Panc1 (cell line): ENCODE measurements at regions not wholly inside any gene's neighbourhood (a gene's known extent, or its start where the extent isn't known, plus 50 kb on each side); places are given as distances from the start of the nearest gene placed in this dataset.

Source experiments
- ATAC-seq: fragments of 200-7000 bp; cut with Tn5 transposase; 2 replicates; pipeline ENCODE4 v1.9.1; 2020; ENCODE audit warnings: mild to moderate bottlenecking, moderate library complexity
- BruUV-seq: library from RNA; stranded (reverse); fragments of 400-500 nt; replicated peaks from 2 replicates; lab custom pipeline; 2021; lab: Mats Ljungman, UMichigan
- CTCF ChIA-PET: fragments of 300-600 bp; sonication (Branson Sonifier 250); formaldehyde crosslinking; loops from one replicate; lab custom pipeline; 2022; ENCODE audit warnings: antibody characterized with exemption; lab: Charles Lee
- POLR2A ChIA-PET: fragments of 300-600 bp; sonication (Branson Sonifier 250); formaldehyde crosslinking; loops from one replicate; lab custom pipeline; 2022; ENCODE audit warnings: antibody characterized with exemption; lab: Charles Lee
- DNase-seq: peaks from one replicate; pipeline ENCODE4 v3.0.0-alpha.2; 2010; ENCODE audit warnings: low read depth, low spot score
- H3K27ac ChIP-seq: 2 replicates; pipeline ENCODE4 v1.5.1; 2011; ENCODE audit warnings: mild to moderate bottlenecking, low read length, inconsistent platforms
- H3K27me3 ChIP-seq: fragments of 200-500 bp; sonication (Bioruptor generic); 2 replicates; pipeline ENCODE4 v1.6.0; 2014; ENCODE audit warnings: low read length, inconsistent platforms; ENCODE audit not compliant: control insufficient read depth, insufficient read depth
- H3K36me3 ChIP-seq: fragments of 200-500 bp; sonication (Bioruptor generic); 2 replicates; pipeline ENCODE4 v1.5.1; 2014; ENCODE audit warnings: inconsistent platforms, mild to moderate bottlenecking, low read length, moderate library complexity; ENCODE audit not compliant: control insufficient read depth, insufficient read depth
- H3K4me1 ChIP-seq: 2 replicates; pipeline ENCODE4 v1.5.1; 2011; ENCODE audit warnings: inconsistent platforms, mild to moderate bottlenecking, low read length, moderate library complexity; ENCODE audit not compliant: control insufficient read depth, insufficient read depth
- H3K4me3 ChIP-seq, 2 experiments: 2 replicates each; pipeline ENCODE4 v1.5.1; 2011 to 2012; ENCODE audit warnings: low read depth in 2 of 2, low read length in 2 of 2, mild to moderate bottlenecking in 2 of 2, inconsistent platforms in 1 of 2, moderate library complexity in 1 of 2
- H3K9me3 ChIP-seq: fragments of 200-500 bp; sonication (Bioruptor generic); 2 replicates; pipeline ENCODE4 v1.5.1; 2014; ENCODE audit warnings: low read depth, mild to moderate bottlenecking, inconsistent platforms, low read length, moderate library complexity; ENCODE audit not compliant: control insufficient read depth, insufficient read depth
- CTCF ChIP-seq: fragments of 450-650 bp; IDR thresholded peaks from 2 replicates; pipeline ENCODE4 v1.5.1; 2017; ENCODE audit warnings: mild to moderate bottlenecking
- POLR2AphosphoS5 ChIP-seq: IDR thresholded peaks from 2 replicates; pipeline ENCODE4 v1.6.1; 2012; ENCODE audit warnings: mild to moderate bottlenecking, low read depth, low read length, moderate library complexity
- REST ChIP-seq, 2 experiments: IDR thresholded peaks; 2 replicates each; pipeline ENCODE4 v1.6.1; 2011 to 2012; ENCODE audit warnings: low read depth in 2 of 2, control low read depth in 1 of 2, low read length in 1 of 2, mild to moderate bottlenecking in 1 of 2, moderate library complexity in 1 of 2; ENCODE audit not compliant: insufficient read depth in 1 of 2
- SIN3A ChIP-seq: IDR thresholded peaks from 2 replicates; pipeline ENCODE4 v1.6.1; 2012; ENCODE audit warnings: low read depth, mild to moderate bottlenecking, low read length, moderate library complexity, borderline replicate concordance; ENCODE audit not compliant: insufficient read depth
- TCF7L2 ChIP-seq: IDR thresholded peaks from 2 replicates; pipeline ENCODE4 v1.6.1; 2011; ENCODE audit warnings: mild to moderate bottlenecking, low read depth, low read length, inconsistent platforms
- in situ Hi-C: cut with HindIII; loops from 2 replicates; pipeline ENCODE4 v1.10.0; 2016; ENCODE audit warnings: low sequenced_read_pairs, low pct_unique_long_range_greater_than_20kb
- intact Hi-C: fragments of 100-400 bp; cut with micrococcal nuclease; formaldehyde crosslinking; loops from one replicate; pipeline ENCODE4 v1.10.0; 2022; ENCODE audit not compliant: unreplicated experiment

- no peak for DNase-seq
- BruUV-seq: no TSS peak
- Histone ChIP-seq H3K4me1 (no peaks in the 10 kb centered on the region), H3K27me3 (no peaks in the 10 kb centered on the region), H3K4me3 (no peak overlapping the region), H3K27ac (no peak overlapping the region), H3K9me3 (no peaks in the 10 kb centered on the region), H3K36me3 (no peaks in the 10 kb centered on the region)
- POLR2A ChIA-PET: no interaction called here
- in situ Hi-C loops: no loop called here
- intact Hi-C loops: no loop called here
- CTCF ChIA-PET: no interaction called here
- ATAC-seq: no peak
- TF ChIP-seq CTCF (no peak), TCF7L2 (no peak), REST (IDR thresholded peaks at IDR 0.05; ENCODE audit: insufficient read depth in 1 of 2, low read depth in 2 of 2, low read length in 1 of 2) (no peak), SIN3A (no peak), POLR2AphosphoS5 (no peak)
Observed at GRCh38 chr2:175854665-175855064, 147.4 kb downstream of the LNPK start.

GRCh38 chr2:175854129-175854528, 147.9 kb downstream of the LNPK start:
- Histone ChIP-seq H3K4me1 (no peaks in the 10 kb centered on the region), H3K9me3 (no peaks in the 10 kb centered on the region), H3K4me3 (no peak overlapping the region), H3K27ac (no peak overlapping the region), H3K27me3 (no peaks in the 10 kb centered on the region), H3K36me3 (no peaks in the 10 kb centered on the region)
- intact Hi-C loops: no loop called here
- ChIA-PET CTCF (interaction anchor here (0.6 kb wide), 1 partner anchor 8 kb away, joined by 3 read pairs; no protein-coding TSS in a partner anchor), POLR2A (no interaction called here)
- TF ChIP-seq CTCF (no peak), SIN3A (no peak), REST (IDR thresholded peaks at IDR 0.05; ENCODE audit: insufficient read depth in 1 of 2, low read depth in 2 of 2, low read length in 1 of 2) (no peak), POLR2AphosphoS5 (no peak), TCF7L2 (no peak)
- BruUV-seq: no TSS peak
- ATAC-seq: no peak
- DNase-seq: no peak
- in situ Hi-C loops: no loop called here
